NCI-H510A (cell line): ENCODE measurements at regions not wholly inside any gene's neighbourhood (a gene's known extent, or its start where the extent isn't known, plus 50 kb on each side); places are given as distances from the start of the nearest gene placed in this dataset.
"Not testable (repeated sequence)": the region's sequence is repeated elsewhere in the genome, so short reads cannot be mapped to it uniquely, and the experiment has no call there.

ENCODE experiments used
- DNase-seq: peaks from one replicate; lab custom pipeline; 2025; lab: John Stamatoyannopoulos, UW

DNA sequence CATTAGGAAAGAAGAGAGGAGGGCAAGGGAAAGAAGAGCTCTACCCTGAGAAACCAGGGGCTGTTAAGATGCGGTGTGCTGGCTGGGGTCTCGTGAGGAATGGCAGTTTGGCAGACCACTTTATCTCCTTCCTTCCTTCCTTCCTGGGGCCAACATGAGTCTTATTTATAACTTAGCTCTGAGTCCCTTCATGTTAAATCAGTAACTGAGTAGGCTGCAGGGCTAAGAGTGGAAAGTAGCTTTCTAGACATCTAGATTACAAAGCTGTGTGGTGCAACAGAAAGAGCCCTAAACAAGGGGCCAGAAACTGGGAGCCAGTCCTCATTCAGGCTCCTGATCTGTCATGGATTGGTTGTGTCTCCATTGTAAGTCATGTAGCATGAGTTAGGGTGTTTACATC, 135.4 kb upstream of the DUSP10 start:
- no peak for DNase-seq

- DNase-seq, result no peak
Measured at GRCh38 chr1:221875004-221875330, 133.1 kb upstream of the DUSP10 start.

- DNase-seq, result no peak
Measured at GRCh38 chr1:221874285-221875003, 132.6 kb upstream of the DUSP10 start.

DNA sequence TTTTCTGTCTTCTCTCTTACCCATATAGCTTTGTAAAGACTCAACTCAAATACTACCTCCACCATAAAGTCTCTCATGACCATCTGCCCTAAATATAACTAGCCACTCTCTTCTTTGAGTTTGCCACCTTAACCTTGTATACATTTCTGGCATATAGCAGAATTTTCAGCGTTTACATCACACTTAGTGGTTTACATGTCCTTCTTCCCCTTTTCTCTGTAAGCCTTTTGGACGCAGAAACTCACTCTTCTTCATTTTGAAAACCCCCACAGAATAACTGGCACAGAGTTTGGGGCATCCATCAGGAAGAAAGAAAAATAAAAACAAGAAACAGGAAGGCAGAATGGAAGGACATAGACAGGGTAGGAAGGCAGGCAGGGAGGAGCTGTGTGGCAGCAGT, 131.8 kb upstream of the DUSP10 start:
- DNase-seq, result no peak

GRCh38 chr1:221871056-221871455, 129.2 kb upstream of the DUSP10 start:
- no peak for DNase-seq

DNA sequence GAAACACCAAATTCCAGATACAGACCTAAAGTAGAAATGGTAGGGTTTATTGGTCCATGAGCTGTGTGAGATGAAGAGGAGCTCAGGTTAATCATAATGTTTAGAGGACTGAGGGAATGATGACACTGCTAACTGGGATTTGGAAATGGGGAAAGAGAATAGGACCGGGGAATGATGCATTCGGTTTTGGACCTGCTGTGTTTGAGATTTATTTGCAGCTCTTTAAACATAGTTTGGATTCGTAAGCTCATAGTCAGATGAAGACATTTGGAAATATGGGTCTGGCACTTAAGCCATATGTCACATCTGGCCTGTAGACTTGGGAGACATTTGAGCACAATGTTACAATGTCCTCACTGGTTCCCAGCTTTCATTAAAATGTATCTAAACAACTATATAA, 127.9 kb upstream of the DUSP10 start:
- no peak for DNase-seq

DNA sequence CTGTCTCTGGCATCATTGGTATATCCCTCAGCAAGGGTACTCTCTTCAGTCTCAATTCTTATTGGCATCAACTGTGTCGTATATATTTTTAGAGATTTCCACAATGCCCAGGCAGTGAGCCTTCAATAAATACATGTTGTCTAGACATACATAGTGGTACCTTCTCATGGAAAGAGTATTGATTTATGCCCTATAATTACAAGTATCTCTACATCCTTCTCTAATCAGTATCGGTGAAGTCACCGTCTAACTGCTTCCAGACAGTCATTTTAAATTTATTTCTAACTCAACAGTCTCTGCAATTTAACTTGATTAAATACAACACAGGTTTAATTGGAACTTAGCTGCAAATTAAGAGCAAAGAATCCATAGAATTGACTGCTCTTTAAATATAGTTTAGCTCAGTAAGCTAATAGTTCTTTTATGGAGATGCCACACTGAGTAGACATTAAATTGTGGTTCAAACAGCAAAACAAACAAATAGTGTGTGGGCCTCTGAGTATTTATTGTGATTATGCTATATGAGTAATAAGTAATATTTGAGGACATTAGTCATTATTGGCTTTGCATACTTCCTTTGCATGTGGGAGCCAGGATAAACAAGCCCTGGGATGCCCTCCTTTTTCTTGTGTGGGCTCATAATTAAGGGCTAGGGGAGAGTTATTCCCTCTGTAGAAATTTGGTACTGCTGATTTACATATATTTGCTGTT, 126.9 kb upstream of the DUSP10 start:
- no peak for DNase-seq

- DNase-seq, result no peak
Measured at GRCh38 chr1:221867003-221867402, 125.1 kb upstream of the DUSP10 start.

DNA sequence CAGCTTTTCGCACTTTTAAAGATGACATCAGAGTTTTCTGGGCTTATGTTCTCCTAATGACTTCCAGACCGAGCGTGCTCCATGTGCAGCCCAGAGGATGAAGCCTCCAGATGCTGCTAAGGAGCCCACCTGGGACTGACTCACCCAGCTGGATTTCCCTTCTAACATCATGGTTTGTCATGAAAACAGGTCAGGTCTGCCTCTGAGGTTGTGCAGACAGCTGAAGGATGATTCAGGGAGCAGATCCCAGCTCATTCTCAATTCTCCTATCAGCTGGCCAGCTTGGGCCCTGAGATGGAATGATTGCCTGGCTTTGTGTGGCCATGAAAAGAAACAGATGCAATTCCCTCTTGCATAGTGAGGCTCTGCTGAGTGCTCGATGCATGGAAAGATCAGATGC, 123.9 kb upstream of the DUSP10 start:
- DNase-seq, result no peak

GRCh38 chr1:221863635-221864034, 121.7 kb upstream of the DUSP10 start:
- no peak for DNase-seq

GRCh38 chr1:221862971-221863370, 121.1 kb upstream of the DUSP10 start:
- no peak for DNase-seq

GRCh38 chr1:221858818-221859611, 117.1 kb upstream of the DUSP10 start:
- no peak for DNase-seq

DNA sequence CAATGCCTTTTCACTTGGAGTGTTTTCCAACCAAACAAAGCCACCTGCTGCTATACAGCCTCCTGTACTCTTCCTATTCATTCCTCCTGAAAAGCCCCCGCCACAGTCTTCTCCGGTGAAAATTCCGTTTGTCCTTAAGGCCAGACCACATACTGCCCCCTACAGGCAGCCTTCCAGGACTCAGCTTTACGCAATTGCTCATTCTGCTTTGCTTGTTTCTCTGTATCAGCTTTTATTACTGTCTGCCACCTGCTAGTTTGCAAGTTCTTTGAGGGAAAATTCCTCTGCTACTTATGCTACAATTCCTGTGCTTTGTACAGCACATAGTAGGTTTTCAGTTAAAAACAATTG, 115.2 kb upstream of the DUSP10 start:
- DNase-seq, result not testable (repeated sequence)

- no peak for DNase-seq
Measured at GRCh38 chr1:221856228-221857093, 114.6 kb upstream of the DUSP10 start.

- DNase-seq, result no peak
Measured at GRCh38 chr1:221855156-221855555, 113.3 kb upstream of the DUSP10 start.

DNA sequence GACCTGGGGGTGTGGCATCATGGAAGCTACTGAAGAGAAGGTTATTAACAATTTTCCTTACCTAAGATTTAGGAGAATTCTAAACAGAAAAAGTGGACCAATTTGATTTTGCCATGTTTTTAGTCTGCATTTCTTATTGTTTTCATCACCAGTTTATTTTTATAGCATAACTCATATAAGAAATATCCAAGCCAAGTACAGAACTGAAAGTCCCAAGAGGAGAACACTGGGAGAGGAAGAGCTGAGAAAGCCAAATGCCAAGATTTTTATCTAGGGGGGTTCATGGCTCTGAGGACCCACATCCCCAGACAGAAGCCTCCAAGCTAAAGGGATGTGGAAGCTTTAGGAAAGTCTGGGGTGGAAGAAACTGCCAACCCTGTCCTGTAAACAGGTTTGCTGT, 109.4 kb upstream of the DUSP10 start:
- no peak for DNase-seq

DNA sequence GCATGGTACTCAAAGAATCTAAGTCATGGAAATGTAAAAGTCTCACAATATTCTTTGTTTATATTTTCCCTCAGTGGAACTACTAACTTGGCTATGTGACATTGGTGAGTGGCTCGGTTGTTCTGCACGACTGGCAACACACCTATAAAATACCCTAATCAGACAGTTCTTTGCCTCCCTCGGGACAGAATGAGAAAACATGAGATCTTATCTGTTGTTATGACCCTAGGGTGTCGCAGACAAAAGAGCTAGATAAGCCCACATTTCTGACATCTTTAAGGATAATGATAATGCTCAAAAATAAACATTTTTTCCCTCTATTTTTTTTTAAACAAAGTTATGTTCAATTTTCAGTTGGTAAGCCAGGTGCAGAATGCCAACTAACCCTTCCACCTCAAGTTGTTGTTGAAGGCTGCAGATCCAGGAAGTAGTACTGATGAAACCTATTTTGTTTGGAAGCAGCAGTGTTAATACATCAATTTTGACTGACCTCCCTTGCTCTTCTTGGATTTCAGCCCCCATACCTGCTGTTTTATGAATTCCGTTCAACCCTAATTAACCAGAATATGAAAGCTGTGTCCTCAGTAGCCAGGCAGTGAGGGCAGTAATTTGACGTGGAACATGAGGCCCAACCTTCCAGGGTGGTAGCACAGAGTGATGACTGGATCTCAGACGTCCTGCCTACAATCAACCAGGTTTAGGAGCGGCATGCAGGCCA, 108.7 kb upstream of the DUSP10 start:
- no peak for DNase-seq

DNA sequence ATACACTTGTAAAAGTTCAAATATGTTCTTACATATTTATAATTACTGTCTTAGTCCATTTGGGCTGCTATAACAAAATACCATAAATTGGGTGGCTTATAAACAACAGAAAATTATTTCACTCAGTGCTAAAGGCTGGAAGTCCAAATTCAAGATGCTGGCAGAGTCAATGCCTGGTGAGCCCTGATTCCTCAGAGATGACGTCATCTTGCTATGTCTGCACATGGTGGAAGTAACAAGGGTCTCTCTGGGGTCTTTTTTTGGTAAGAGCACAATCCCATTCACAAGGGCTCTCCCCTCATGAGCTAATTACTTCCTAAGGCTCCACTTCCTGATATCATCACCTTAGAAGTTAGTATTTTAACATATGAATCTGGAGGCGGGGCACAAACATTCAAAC, 108.0 kb upstream of the DUSP10 start:
- DNase-seq, result no peak

DNA sequence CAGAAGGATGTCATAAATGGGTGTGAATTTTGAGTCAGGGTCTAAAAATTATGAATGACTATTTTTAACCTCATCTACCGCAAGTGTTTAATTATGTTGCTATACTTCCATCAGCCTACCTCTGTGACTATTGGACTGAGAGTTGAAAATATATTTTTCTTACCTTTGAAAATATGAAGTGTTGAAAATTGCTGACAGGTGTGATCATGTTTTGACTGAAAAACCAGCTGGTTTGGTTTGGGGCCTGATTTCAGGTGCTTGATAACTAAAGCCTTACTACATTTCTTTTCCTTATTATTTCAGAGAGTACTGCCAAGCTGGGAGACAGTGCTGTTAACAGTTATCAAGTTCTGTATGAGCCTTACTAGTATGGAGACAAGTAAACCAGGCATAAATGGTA, 107.2 kb upstream of the DUSP10 start:
- DNase-seq, result no peak

DNA sequence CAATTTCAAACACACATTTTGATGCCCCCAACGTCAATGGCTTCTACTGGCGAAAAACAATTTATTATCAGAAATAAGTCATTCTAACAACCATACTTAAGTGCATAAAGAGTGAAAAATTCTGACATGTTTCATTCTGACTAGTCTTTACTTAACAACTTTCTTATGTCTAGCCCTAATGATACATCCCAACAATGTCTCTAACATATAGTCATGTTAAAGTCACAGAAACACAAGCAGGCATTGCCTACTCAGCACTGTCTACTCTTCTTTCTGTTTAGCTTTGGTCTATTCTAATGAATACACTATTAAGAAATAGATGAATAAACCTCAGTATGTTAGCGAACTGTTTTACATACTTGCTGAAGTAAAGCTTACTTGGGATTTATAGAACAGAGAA, 105.8 kb upstream of the DUSP10 start:
- no peak for DNase-seq

DNA sequence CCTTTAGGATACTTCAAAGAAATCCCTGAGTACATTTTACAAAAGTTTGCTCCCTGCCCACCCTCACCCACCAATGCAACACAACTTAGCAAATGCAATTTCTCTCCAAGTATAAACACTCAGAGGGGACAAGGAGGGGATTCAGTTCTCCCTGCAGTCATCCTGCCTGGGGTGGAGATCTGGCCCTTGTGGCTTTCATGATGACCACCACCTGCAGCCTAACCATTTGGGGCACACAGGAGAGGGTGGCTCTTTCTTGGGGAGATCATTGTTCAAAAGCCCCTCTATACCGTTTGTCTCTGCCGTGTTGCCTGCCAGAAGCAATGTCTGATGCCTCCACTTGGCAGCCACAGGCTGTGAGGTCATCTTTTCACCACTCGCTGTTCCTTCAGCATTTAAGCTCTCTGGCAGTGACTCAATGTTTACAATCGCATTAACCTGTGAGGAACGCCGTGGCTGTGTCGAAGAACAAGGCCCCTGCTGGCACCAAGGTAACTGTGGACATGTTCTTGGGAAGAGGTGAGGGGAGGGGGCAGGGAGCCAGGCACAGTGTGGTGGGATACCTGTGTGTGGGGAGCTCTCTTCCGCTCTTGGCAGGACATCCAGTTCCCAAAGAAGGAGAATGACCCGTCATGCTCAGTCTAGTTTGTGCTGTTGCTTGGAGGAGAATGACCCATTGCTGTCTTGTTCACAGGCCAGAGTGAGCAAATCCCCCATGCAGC, 103.9 kb upstream of the DUSP10 start:
- DNase-seq, result peak; percentile 27
